ENCODE measurements at regions not wholly inside any gene's neighbourhood (a gene's known extent, or its start where the extent isn't known, plus 50 kb on each side); places are given as distances from the start of the nearest gene placed in this dataset.

DNA sequence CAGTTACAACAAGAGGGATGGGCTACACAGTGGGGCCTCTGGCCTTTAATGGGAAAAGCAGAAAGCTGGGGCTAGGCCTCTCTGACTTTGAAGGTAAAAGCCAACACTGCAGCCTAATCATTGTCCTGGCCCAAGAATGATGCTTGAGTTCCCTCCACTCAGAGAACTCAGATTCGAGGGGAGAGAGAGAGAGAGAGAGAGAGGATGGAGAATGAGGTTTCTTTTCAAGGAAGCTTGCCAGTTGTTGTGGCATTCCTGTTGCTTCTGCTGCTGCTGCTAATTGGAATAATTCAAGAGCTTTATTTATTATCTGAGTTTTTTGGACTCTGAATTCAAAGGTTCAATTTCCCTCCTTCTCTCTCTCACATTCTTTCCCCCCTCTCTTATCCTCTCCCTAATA lies 144.6 kb upstream of the IRX6 start:
- DNase-seq (no peak), ATAC-seq (no peak)
- Histone ChIP-seq H3K27me3 (ENCODE audit: insufficient read depth in 3 of 3, low read length in 2 of 3) (no peaks in the 10 kb centered on the region), H3K27ac (no peak overlapping the region), H3K4me3 (no peak overlapping the region), H3K9me3 (no peaks in the 10 kb centered on the region), H3K36me3 (ENCODE audit: insufficient read depth in 1 of 2, low read depth in 1 of 2) (no peaks in the 10 kb centered on the region), H3K4me1 (no peaks in the 10 kb centered on the region)
- TF ChIP-seq, protein P1, sequence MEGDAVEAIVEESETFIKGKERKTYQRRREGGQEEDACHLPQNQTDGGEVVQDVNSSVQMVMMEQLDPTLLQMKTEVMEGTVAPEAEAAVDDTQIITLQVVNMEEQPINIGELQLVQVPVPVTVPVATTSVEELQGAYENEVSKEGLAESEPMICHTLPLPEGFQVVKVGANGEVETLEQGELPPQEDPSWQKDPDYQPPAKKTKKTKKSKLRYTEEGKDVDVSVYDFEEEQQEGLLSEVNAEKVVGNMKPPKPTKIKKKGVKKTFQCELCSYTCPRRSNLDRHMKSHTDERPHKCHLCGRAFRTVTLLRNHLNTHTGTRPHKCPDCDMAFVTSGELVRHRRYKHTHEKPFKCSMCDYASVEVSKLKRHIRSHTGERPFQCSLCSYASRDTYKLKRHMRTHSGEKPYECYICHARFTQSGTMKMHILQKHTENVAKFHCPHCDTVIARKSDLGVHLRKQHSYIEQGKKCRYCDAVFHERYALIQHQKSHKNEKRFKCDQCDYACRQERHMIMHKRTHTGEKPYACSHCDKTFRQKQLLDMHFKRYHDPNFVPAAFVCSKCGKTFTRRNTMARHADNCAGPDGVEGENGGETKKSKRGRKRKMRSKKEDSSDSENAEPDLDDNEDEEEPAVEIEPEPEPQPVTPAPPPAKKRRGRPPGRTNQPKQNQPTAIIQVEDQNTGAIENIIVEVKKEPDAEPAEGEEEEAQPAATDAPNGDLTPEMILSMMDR (IDR thresholded peaks at IDR 0.05) = no peak
- intact Hi-C loops (cut with DNase I) = no loop called here
- 20 to 38% (median 28%) methylated on average over 1 of the region's 1 CpG for WGBS, 3 donors

DNA sequence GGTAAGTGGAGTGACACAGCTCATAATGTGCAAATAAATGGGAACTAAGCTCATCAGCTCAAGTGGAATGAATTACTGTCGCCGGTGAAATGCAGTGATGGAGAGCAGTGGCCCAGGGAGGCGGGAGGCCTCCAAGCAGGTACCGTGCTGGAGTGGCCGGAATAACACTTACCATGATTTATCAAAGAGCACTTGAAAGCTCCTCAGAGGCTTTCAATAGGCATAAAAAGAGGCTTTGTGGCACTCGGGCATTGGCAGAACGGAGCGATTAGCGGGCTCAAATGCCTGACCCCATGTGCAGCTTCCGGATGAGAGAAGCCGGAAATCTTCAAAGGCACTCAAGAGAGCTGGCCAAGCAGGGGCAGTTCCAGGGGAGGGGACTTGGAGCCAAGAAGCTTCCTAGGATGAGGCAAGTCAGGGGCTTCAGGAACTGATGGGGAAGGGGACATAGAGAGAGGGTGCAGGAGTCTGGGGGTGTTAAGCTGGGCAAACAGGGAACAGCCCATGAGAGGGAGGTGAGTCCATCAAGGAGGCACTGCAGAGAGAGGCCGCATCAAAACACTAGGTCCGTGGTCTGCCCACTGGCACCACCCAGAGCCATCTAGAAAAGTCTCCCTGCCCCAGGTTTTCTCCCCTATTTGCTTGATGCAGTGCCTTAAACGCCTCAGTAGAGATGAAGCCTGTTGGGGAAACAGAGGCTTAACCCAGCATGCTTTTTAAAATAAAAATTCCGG lies 144.0 kb upstream of the IRX6 start:
- H3K9me3 ChIP-seq = no peaks in the 10 kb centered on the region
- intact Hi-C loops (cut with DNase I) = no loop called here
- no peak overlapping the region for H3K4me3 ChIP-seq
- no peaks in the 10 kb centered on the region for H3K27me3 ChIP-seq (ENCODE audit: insufficient read depth in 3 of 3, low read length in 2 of 3)
- DNase-seq = no peak
- H3K4me1 ChIP-seq = no peaks in the 10 kb centered on the region
- 50 to 54% (median 50%) methylated on average over 15 of the region's 15 CpGs for WGBS, 3 donors
- no peak for ATAC-seq
- no peaks in the 10 kb centered on the region for H3K36me3 ChIP-seq (ENCODE audit: insufficient read depth in 1 of 2, low read depth in 1 of 2)
- no peak overlapping the region for H3K27ac ChIP-seq
- TF ChIP-seq, protein P1 (IDR thresholded peaks at IDR 0.05) = no peak

DNA sequence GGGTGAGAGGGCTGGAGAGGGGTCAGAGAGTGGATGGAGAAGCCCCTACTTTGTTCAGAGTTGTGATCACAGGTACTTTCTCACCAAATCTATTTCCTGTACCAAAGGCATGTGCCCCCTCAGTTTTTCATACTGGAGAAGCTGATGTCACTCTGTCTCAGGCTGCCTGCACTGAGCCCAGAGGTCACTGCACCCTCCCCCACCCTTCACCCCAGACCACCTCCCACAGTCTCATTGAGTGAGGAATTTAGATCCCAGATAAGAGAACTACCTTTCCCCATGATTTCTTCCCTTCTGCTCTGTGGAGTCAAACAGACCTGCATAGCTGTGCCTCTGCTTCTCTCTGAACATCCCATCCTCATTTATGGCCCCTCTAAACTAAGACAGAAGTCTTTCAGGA lies 140.0 kb upstream of the IRX6 start:
- ATAC-seq = no peak
- no peak overlapping the region for H3K27ac ChIP-seq
- no peaks in the 10 kb centered on the region for H3K9me3 ChIP-seq
- H3K27me3 ChIP-seq (ENCODE audit: insufficient read depth in 3 of 3, low read length in 2 of 3) = peaks cover 0 to 2% (median 0%) of the 10 kb centered on the region in 3 donors
- TF ChIP-seq, protein P1 (IDR thresholded peaks at IDR 0.05) = no peak
- no peak for DNase-seq
- intact Hi-C loops (cut with DNase I) = no loop called here
- H3K36me3 ChIP-seq (ENCODE audit: insufficient read depth in 1 of 2, low read depth in 1 of 2) = no peaks in the 10 kb centered on the region
- no peaks in the 10 kb centered on the region for H3K4me1 ChIP-seq
- no peak overlapping the region for H3K4me3 ChIP-seq

DNA sequence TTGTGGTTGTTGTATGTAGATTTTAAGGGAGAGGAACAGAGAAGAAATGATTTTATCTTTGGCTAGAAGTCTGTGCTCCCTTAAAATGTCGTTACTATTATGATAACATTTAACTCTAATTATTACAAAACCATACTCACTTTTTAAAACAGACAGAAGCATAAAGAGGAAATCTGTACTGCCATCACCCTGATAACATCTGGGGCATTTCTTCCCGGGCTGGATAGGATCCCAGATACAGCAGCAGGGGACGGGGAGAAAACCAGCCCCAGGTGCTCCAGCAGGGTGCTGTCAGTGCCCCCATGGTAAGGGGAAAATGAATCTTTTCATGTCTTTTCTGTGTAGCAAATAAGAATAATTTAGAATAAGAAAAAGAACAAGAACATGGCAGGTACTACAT lies 139.4 kb upstream of the IRX6 start:
- WGBS, 3 donors = 30 to 40% (median 34%) methylated on average over 3 of the region's 3 CpGs
- Histone ChIP-seq H3K27me3 (ENCODE audit: insufficient read depth in 3 of 3, low read length in 2 of 3) (peaks cover 0 to 2% (median 0%) of the 10 kb centered on the region in 3 donors), H3K4me1 (no peaks in the 10 kb centered on the region), H3K27ac (no peak overlapping the region), H3K36me3 (ENCODE audit: insufficient read depth in 1 of 2, low read depth in 1 of 2) (no peaks in the 10 kb centered on the region), H3K9me3 (no peaks in the 10 kb centered on the region), H3K4me3 (no peak overlapping the region)
- DNase-seq (no peak), ATAC-seq (no peak)
- TF ChIP-seq, protein P1 (IDR thresholded peaks at IDR 0.05) = no peak
- intact Hi-C loops (cut with DNase I) = no loop called here

DNA sequence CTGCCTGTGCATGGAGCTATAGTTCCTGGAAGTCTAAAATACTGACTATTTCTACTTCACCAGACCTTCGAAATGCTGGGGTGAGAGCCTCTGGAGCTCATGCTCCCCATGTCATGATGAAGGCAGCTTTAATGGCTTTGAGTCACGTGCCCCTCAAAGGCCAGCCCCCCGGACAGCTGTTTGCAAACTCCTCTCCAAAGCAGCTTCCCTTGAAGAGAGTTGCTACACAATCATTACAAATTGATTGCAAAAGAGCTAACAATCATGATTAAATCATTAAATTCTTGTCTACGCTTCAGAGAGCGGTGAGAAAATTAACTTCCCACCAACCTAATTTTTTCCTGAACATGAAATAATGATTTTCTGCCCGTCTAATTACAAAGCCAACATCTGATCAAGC lies 134.8 kb upstream of the IRX6 start:
- TF ChIP-seq, protein P1 (IDR thresholded peaks at IDR 0.05) = no peak
- no peak overlapping the region for H3K27ac ChIP-seq
- H3K36me3 ChIP-seq (ENCODE audit: insufficient read depth in 1 of 2, low read depth in 1 of 2) = no peaks in the 10 kb centered on the region
- intact Hi-C loops (cut with DNase I) = no loop called here
- no peak for DNase-seq
- peaks cover 6% of the 10 kb centered on the region for H3K9me3 ChIP-seq
- H3K4me3 ChIP-seq = no peak overlapping the region
- H3K4me1 ChIP-seq = no peaks in the 10 kb centered on the region
- WGBS, 3 donors = 23 to 33% (median 27%) methylated on average over 6 of the region's 6 CpGs
- H3K27me3 ChIP-seq (ENCODE audit: insufficient read depth in 3 of 3, low read length in 2 of 3) = peaks cover 0 to 19% (median 2%) of the 10 kb centered on the region in 3 donors
- no peak for ATAC-seq

Measured in psoas muscle (tissue), 7 donors.